ENCODE measurements at regions not wholly inside any gene's neighbourhood (a gene's known extent, or its start where the extent isn't known, plus 50 kb on each side); places are given as distances from the start of the nearest gene placed in this dataset.

GRCh38 chr4:143280861-143281260, 55.8 kb upstream of the GAB1 start:
- Histone ChIP-seq H3K4ac (replicated peaks; ENCODE audit: insufficient read length, low read depth, low read length) (no peak overlapping the region), H2BK5ac (ENCODE audit: low read depth, low read length) (no peak overlapping the region), H3K9ac (replicated peaks in 1 of 4; ENCODE audit: extremely low read depth in 1 of 4, low read depth in 3 of 4, low read length in 3 of 4) (no peak overlapping the region), H4K20me1 (replicated peaks in 1 of 2; ENCODE audit: control insufficient read depth in 1 of 2, insufficient read depth in 2 of 2, low read length in 2 of 2) (no peaks in the 10 kb centered on the region), H4K5ac (ENCODE audit: insufficient read length, low read depth, low read length) (no peak overlapping the region), H3K36me3 (ENCODE audit: control insufficient read depth in 2 of 4, insufficient read depth in 4 of 4, low read length in 3 of 4) (no peaks in the 10 kb centered on the region), H4K91ac (replicated peaks; ENCODE audit: insufficient read length, low read length) (no peak overlapping the region), H2BK120ac (replicated peaks; ENCODE audit: low read depth, low read length) (no peak overlapping the region), H3K27me3 (replicated peaks in 1 of 4; ENCODE audit: control insufficient read depth in 3 of 4, extremely low read depth in 1 of 4, insufficient read depth in 3 of 4, low read length in 3 of 4) (no peaks in the 10 kb centered on the region), H3K56ac (replicated peaks; ENCODE audit: insufficient read length, low read depth, low read length) (no peak overlapping the region), H3K79me2 (ENCODE audit: control insufficient read depth in 1 of 2, insufficient read depth in 2 of 2, low read length in 2 of 2) (no peaks in the 10 kb centered on the region), H3K4me2 (ENCODE audit: insufficient read depth in 1 of 2, low read depth in 2 of 2, low read length in 2 of 2) (no peak overlapping the region), H3K23ac (ENCODE audit: insufficient read length) (no peak overlapping the region), H3K4me3 (ENCODE audit: extremely low read depth in 1 of 4, insufficient read depth in 2 of 4, low read depth in 3 of 4, low read length in 4 of 4) (no peak overlapping the region), H3K14ac (ENCODE audit: insufficient read length) (no peak overlapping the region), H2AK5ac (ENCODE audit: low read depth, low read length) (no peak overlapping the region), H4K8ac (ENCODE audit: extremely low read depth, insufficient read depth, low read length) (no peak overlapping the region), H3K4me1 (replicated peaks in 1 of 4; ENCODE audit: control insufficient read depth in 3 of 4, insufficient read depth in 4 of 4, low read length in 3 of 4) (no peaks in the 10 kb centered on the region; a peak in 1 of 7 replicates), H2BK12ac (ENCODE audit: low read depth, low read length) (no peak overlapping the region), H3K27ac (ENCODE audit: low read depth, low read length) (no peak overlapping the region), H3K23me2 (ENCODE audit: low read depth, low read length) (no peaks in the 10 kb centered on the region), H3K9me3 (ENCODE audit: insufficient read depth in 2 of 2, low read depth in 1 of 2, low read length in 1 of 2) (no peaks in the 10 kb centered on the region), H3K18ac (ENCODE audit: extremely low read depth, low read length) (no peak overlapping the region), H2BK15ac (ENCODE audit: low read length) (no peak overlapping the region), H2AFZ (ENCODE audit: low read length) (no peak overlapping the region), H2BK20ac (ENCODE audit: low read length) (no peak overlapping the region), H3K79me1 (ENCODE audit: low read depth, low read length) (no peaks in the 10 kb centered on the region)
- POLR2A ChIA-PET (ENCODE audit: partially characterized antibody) = no interaction called here
- CTCF ChIA-PET (ENCODE audit: partially characterized antibody) = interaction anchor here (0.7 to 3.2 kb wide), 2 partner anchors 10 to 129 kb away, joined by 4 to 11 read pairs; no protein-coding TSS in a partner anchor
- TF ChIP-seq POLR2AphosphoS5 (IDR thresholded peaks at IDR 0.05; ENCODE audit: low read depth, low read length) = no peak
- TF ChIP-seq SP4 (IDR thresholded peaks at IDR 0.05; ENCODE audit: low read length) = no peak
- no peak for TF ChIP-seq SAP30 (IDR thresholded peaks at IDR 0.05; ENCODE audit: insufficient read depth, insufficient replicate concordance, low read length)
- no peak for TF ChIP-seq HDAC6 (IDR thresholded peaks at IDR 0.05; ENCODE audit: low read depth, low read length)
- TF ChIP-seq TCF12 (IDR thresholded peaks at IDR 0.05; ENCODE audit: low read depth, low read length) = no peak
- TF ChIP-seq BACH1 (IDR thresholded peaks at IDR 0.05; ENCODE audit: low read length) = no peak
- TF ChIP-seq ATF2 (IDR thresholded peaks at IDR 0.05; ENCODE audit: low read length) = no peak
- TF ChIP-seq BCL11A (IDR thresholded peaks at IDR 0.05; ENCODE audit: low read depth in 2 of 2, low read length in 2 of 2) = no peak
- no peak for TF ChIP-seq FOSL1 (IDR thresholded peaks at IDR 0.05; ENCODE audit: insufficient read depth, low read depth, low read length)
- no peak for TF ChIP-seq SIRT6 (IDR thresholded peaks at IDR 0.05; ENCODE audit: low read length)
- 93% methylated on average over 2 of the region's 2 CpGs; no CpG with 5 or more reads in 1 of the 2 experiments for WGBS, 2 experiments (ENCODE audit: extremely low coverage in 1 of 2, insufficient coverage in 1 of 2, insufficient read length in 1 of 2, insufficient replicate concordance in 2 of 2, low coverage in 1 of 2, low lambda C conversion rate in 2 of 2, missing lambda C conversion rate in 1 of 2)
- DNase-seq (ENCODE audit: low read depth in 1 of 2, low spot score in 2 of 2) (no peak), FAIRE-seq (no peak)
